GM19025 (cell line): ENCODE measurements at regions not wholly inside any gene's neighbourhood (a gene's known extent, or its start where the extent isn't known, plus 50 kb on each side); places are given as distances from the start of the nearest gene placed in this dataset.
"Not testable (repeated sequence)": the region's sequence is repeated elsewhere in the genome, so short reads cannot be mapped to it uniquely, and the experiment has no call there.

Experiments used
- ATAC-seq: cut with Tn5 transposase; IDR thresholded peaks from one replicate; pipeline ENCODE4 v1.9.1; 2021; ENCODE audit warnings: mild to moderate bottlenecking, low read depth, moderate library complexity; ENCODE audit not compliant: unreplicated experiment

GRCh38 chr2:225761396-225761795 is 361.9 kb downstream of the NYAP2 start:
- no peak for ATAC-seq

GRCh38 chr2:225757248-225757647 is 357.7 kb downstream of the NYAP2 start:
- ATAC-seq = no peak

- ATAC-seq = no peak
Measured at GRCh38 chr2:225756198-225756597, 356.7 kb downstream of the NYAP2 start.

- no peak for ATAC-seq
Measured at GRCh38 chr2:225748609-225749008, 349.1 kb downstream of the NYAP2 start.

- not testable (repeated sequence) for ATAC-seq
Measured at GRCh38 chr2:225743996-225744395, 344.5 kb downstream of the NYAP2 start.

- no peak for ATAC-seq
Measured at GRCh38 chr2:225742487-225742886, 343.0 kb downstream of the NYAP2 start.

- ATAC-seq = no peak
Measured at GRCh38 chr2:225740086-225740485, 340.6 kb downstream of the NYAP2 start.

- ATAC-seq = no peak
Measured at GRCh38 chr2:225739328-225739727, 339.8 kb downstream of the NYAP2 start.

- no peak for ATAC-seq
Measured at GRCh38 chr2:225738735-225739134, 339.2 kb downstream of the NYAP2 start.

GRCh38 chr2:225737556-225737955 is 338.0 kb downstream of the NYAP2 start:
- no peak for ATAC-seq

- ATAC-seq = no peak
Measured at GRCh38 chr2:225735844-225736243, 336.3 kb downstream of the NYAP2 start.

- ATAC-seq = no peak
Measured at GRCh38 chr2:225725726-225726125, 326.2 kb downstream of the NYAP2 start.
